ENCODE measurements at regions not wholly inside any gene's neighbourhood (a gene's known extent, or its start where the extent isn't known, plus 50 kb on each side); places are given as distances from the start of the nearest gene placed in this dataset.

DNA sequence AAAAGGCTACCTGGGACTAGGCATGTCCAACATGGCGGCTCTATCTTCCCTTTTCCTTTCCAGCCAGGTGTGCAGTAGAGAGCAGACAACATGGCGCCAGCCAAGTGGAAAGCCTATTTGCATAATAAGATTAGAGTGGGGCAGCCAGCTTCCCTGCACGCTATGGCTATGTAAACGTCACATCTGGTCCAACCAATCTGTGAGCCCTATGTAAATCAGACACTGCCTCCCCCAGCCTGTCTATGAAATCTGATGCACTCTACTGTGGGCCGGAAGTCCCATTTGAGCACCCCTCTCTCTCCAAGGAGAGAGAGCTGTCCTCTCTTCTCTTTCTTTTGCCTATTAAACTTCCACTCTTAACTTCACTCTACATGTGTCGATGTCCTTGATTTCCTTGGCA, 984.9 kb upstream of the AUTS2 start:
- Histone ChIP-seq H3K36me3 (ENCODE audit: control insufficient read depth, insufficient read depth, low read length) (no peaks in the 10 kb centered on the region), H3K9ac (no peak overlapping the region), H2AFZ (no peak overlapping the region), H3K27me3 (ENCODE audit: control insufficient read depth, insufficient read depth, low read length) (no peaks in the 10 kb centered on the region), H3K79me2 (no peaks in the 10 kb centered on the region), H3K27ac (no peak overlapping the region), H3K4me2 (ENCODE audit: low read length) (no peak overlapping the region), H3K4me3 (ENCODE audit: low read depth, low read length) (no peak overlapping the region), H3K9me3 (ENCODE audit: control insufficient read depth, low read length) (peaks cover 3% of the 10 kb centered on the region), H3K4me1 (no peaks in the 10 kb centered on the region)
- TF ChIP-seq, protein P1, sequence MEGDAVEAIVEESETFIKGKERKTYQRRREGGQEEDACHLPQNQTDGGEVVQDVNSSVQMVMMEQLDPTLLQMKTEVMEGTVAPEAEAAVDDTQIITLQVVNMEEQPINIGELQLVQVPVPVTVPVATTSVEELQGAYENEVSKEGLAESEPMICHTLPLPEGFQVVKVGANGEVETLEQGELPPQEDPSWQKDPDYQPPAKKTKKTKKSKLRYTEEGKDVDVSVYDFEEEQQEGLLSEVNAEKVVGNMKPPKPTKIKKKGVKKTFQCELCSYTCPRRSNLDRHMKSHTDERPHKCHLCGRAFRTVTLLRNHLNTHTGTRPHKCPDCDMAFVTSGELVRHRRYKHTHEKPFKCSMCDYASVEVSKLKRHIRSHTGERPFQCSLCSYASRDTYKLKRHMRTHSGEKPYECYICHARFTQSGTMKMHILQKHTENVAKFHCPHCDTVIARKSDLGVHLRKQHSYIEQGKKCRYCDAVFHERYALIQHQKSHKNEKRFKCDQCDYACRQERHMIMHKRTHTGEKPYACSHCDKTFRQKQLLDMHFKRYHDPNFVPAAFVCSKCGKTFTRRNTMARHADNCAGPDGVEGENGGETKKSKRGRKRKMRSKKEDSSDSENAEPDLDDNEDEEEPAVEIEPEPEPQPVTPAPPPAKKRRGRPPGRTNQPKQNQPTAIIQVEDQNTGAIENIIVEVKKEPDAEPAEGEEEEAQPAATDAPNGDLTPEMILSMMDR (IDR thresholded peaks at IDR 0.05) = no peak

GRCh38 chr7:68613897-68614296, 984.4 kb upstream of the AUTS2 start:
- no peak overlapping the region for H3K9ac ChIP-seq
- H3K4me3 ChIP-seq (ENCODE audit: low read depth, low read length) = no peak overlapping the region
- H3K27me3 ChIP-seq (ENCODE audit: control insufficient read depth, insufficient read depth, low read length) = no peaks in the 10 kb centered on the region
- H3K79me2 ChIP-seq = no peaks in the 10 kb centered on the region
- no peaks in the 10 kb centered on the region for H3K36me3 ChIP-seq (ENCODE audit: control insufficient read depth, insufficient read depth, low read length)
- no peak overlapping the region for H3K27ac ChIP-seq
- no peaks in the 10 kb centered on the region for H3K9me3 ChIP-seq (ENCODE audit: control insufficient read depth, low read length)
- H3K4me1 ChIP-seq = no peaks in the 10 kb centered on the region
- TF ChIP-seq, protein P1 (IDR thresholded peaks at IDR 0.05) = no peak
- no peak overlapping the region for H2AFZ ChIP-seq
- H3K4me2 ChIP-seq (ENCODE audit: low read length) = no peak overlapping the region

DNA sequence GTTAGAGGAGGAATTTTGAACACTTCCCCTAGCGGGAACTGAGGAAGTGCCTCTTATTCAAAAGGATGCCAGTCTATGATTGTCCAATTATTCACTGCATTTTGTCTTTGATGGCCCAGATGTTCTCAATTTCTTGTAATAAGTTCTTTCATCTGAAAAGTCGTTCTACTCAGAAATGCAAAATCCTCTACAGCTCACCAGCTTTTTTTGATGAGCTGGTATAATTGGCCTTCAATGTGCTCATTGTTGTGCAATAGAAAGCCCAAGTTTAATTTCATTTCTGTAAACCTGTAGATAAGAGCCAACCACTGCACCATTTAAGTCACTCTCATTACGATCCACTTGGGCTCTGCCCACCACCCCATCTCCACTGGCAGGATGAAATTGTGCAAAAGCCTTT, 978.7 kb upstream of the AUTS2 start:
- TF ChIP-seq, protein P1 (IDR thresholded peaks at IDR 0.05) = no peak
- Histone ChIP-seq H3K36me3 (ENCODE audit: control insufficient read depth, insufficient read depth, low read length) (no peaks in the 10 kb centered on the region), H3K27me3 (ENCODE audit: control insufficient read depth, insufficient read depth, low read length) (no peaks in the 10 kb centered on the region), H3K4me2 (ENCODE audit: low read length) (no peak overlapping the region), H3K27ac (no peak overlapping the region), H3K4me3 (ENCODE audit: low read depth, low read length) (no peak overlapping the region), H3K9me3 (ENCODE audit: control insufficient read depth, low read length) (no peaks in the 10 kb centered on the region), H3K4me1 (no peaks in the 10 kb centered on the region), H2AFZ (no peak overlapping the region), H3K9ac (no peak overlapping the region), H3K79me2 (no peaks in the 10 kb centered on the region)

DNA sequence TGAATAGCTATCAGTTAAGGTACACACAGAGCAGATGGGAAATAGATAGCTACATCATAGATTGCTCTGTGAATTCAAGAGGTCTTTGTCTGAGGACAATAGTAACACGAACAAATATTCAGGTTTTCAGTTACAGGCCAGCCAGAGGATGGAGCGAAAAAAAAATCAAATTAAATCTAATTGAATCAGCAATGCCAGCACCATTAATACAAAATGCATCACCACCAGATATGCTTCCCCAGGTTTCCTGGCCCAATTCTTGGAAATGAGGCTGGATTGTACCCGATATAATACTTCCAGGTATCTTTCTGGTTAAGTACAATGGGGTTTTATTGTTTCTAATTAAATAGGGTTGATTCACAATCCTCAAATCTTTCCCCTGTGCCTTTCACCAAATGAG, 975.8 kb upstream of the AUTS2 start:
- no peaks in the 10 kb centered on the region for H3K27me3 ChIP-seq (ENCODE audit: control insufficient read depth, insufficient read depth, low read length)
- no peaks in the 10 kb centered on the region for H3K9me3 ChIP-seq (ENCODE audit: control insufficient read depth, low read length)
- H3K79me2 ChIP-seq = no peaks in the 10 kb centered on the region
- no peak overlapping the region for H3K27ac ChIP-seq
- H3K36me3 ChIP-seq (ENCODE audit: control insufficient read depth, insufficient read depth, low read length) = no peaks in the 10 kb centered on the region
- no peak overlapping the region for H3K4me2 ChIP-seq (ENCODE audit: low read length)
- no peak overlapping the region for H2AFZ ChIP-seq
- H3K9ac ChIP-seq = no peak overlapping the region
- no peak overlapping the region for H3K4me3 ChIP-seq (ENCODE audit: low read depth, low read length)
- H3K4me1 ChIP-seq = no peaks in the 10 kb centered on the region
- TF ChIP-seq, protein P1 (IDR thresholded peaks at IDR 0.05) = no peak

- Histone ChIP-seq H3K4me3 (ENCODE audit: low read depth, low read length) (no peak overlapping the region), H3K27ac (no peak overlapping the region), H3K4me2 (ENCODE audit: low read length) (no peak overlapping the region), H3K4me1 (no peaks in the 10 kb centered on the region), H3K27me3 (ENCODE audit: control insufficient read depth, insufficient read depth, low read length) (no peaks in the 10 kb centered on the region), H3K79me2 (no peaks in the 10 kb centered on the region), H3K9ac (no peak overlapping the region), H2AFZ (no peak overlapping the region), H3K36me3 (ENCODE audit: control insufficient read depth, insufficient read depth, low read length) (no peaks in the 10 kb centered on the region), H3K9me3 (ENCODE audit: control insufficient read depth, low read length) (no peaks in the 10 kb centered on the region)
- TF ChIP-seq, protein P1 (IDR thresholded peaks at IDR 0.05) = no peak
Measured at GRCh38 chr7:68623030-68623429, 975.2 kb upstream of the AUTS2 start.
